Retinal pigment epithelial cell (primary cell): ENCODE measurements at regions not wholly inside any gene's neighbourhood (a gene's known extent, or its start where the extent isn't known, plus 50 kb on each side); places are given as distances from the start of the nearest gene placed in this dataset.

Experiments
- DNase-seq: peaks from one replicate; pipeline ENCODE4 v3.0.0-alpha.2; 2010; ENCODE audit warnings: low read depth
- H3K4me3 ChIP-seq: 2 replicates; pipeline ENCODE4 v1.5.1; 2011; ENCODE audit warnings: mild to moderate bottlenecking, low read length, control low read depth, moderate library complexity
- CTCF ChIP-seq: conservative IDR thresholded peaks from 2 replicates; pipeline ENCODE4 v1.5.1; 2011; ENCODE audit warnings: low read depth, low read length, control low read depth, inconsistent platforms

GRCh38 chr3:189519458-189519857 lies 111.7 kb upstream of the TP63 start:
- TF ChIP-seq CTCF = no peak
- no peak overlapping the region for H3K4me3 ChIP-seq
- DNase-seq = no peak

DNA sequence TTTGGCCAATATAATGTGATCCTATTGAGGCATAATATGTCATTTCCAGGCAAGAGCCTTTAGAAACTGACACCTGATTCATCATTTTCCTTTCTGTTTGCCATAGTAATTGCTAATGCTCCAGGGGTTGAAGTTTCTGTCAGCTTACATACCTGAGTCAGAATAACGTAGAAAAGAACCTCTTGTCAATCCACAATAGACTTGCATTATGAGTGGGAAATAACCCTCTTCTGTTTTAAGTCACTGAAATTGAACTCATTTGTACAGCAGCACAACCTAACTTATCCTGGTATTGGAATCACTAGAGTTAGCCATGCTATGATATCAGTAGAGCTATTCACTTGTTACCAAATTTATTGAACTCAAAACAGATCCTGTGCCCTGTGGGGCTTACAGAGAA lies 101.7 kb upstream of the TP63 start:
- no peak for DNase-seq
- TF ChIP-seq CTCF = no peak
- no peak overlapping the region for H3K4me3 ChIP-seq

DNA sequence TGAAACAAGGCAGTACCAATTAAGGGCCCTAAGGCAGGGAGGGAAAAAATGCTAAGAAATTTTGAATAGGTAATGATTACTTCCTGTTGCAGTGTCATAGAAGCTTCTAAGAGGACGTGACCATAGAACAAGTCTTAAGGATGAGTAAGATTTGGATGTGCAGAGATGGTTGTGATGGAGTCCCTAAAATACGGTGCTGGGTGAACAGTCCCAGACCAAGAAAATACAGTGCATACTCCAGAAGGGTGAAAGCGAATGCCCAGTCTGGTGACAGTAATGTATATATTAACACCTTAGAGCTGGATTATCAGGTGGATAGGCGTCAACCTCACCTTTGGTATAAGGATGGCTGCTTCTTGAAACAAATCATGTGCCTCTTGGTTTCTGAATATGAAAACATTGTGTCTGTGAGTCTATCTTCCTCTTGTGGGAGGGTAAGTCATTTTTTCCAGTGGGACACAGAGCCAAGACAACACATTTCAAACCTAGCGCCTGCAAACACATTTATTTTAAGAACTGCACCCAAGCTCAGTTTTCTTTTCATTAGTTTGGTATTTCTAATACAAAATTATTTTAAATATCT lies 101.2 kb upstream of the TP63 start:
- no peak for TF ChIP-seq CTCF
- DNase-seq = no peak
- no peak overlapping the region for H3K4me3 ChIP-seq

GRCh38 chr3:189530822-189531221 lies 100.4 kb upstream of the TP63 start:
- no peak for TF ChIP-seq CTCF
- no peak for DNase-seq
- H3K4me3 ChIP-seq = no peak overlapping the region

DNA sequence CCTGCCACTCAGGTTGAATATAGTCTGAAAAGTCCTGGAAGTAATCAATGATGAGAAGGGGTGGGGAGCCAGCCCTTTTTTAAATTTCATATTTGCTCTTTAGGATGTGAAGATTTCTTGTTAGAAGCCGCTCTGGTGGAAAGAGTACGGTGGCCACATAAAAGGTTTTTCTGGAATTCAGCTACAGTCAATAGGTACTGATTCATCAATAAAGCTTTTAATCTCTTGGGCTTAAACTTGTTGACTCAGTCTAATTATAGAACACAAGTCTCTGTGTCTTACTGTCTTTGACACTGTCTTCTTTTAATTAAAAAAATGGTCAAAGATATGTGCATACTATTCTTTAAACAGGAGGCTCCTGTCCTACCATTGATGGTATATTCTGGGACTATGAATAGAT lies 99.9 kb upstream of the TP63 start:
- peak; percentile 19 for DNase-seq
- H3K4me3 ChIP-seq = no peak overlapping the region
- no peak for TF ChIP-seq CTCF

- no peak for DNase-seq
- no peak overlapping the region for H3K4me3 ChIP-seq
- no peak for TF ChIP-seq CTCF
These were observed 96.7 kb upstream of the TP63 start for GRCh38 chr3:189534531-189534930.

DNA sequence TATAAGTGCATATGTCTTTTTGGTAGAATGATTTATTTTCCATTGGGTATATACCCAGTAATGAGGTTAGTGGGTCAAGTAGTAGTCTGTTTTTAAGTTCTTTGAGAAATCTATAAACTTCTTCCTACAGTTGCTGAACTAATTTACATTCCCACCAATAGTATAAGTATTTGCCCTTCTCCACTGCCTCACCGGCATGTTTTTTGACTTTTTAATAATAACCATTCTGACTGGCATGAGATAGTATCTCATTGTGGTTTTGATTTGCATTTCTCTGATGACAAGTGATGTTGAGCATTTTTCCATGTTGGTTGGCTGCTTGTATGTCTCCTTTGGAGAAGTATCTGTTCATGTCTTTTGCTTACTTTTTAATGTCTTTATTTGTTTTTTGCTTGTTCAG lies 94.1 kb upstream of the TP63 start:
- H3K4me3 ChIP-seq = no peak overlapping the region
- DNase-seq = no peak
- TF ChIP-seq CTCF = no peak
